HCT116 (cell line): ENCODE measurements at regions not wholly inside any gene's neighbourhood (a gene's known extent, or its start where the extent isn't known, plus 50 kb on each side); places are given as distances from the start of the nearest gene placed in this dataset.

Experiments used
- ATAC-seq: fragments of 200-7000 bp; cut with Tn5 transposase; 2 replicates; pipeline ENCODE4 v1.9.1; 2020; ENCODE audit warnings: mild to moderate bottlenecking, moderate library complexity
- BruUV-seq: library from RNA; stranded (reverse); fragments of 400-500 nt; replicated peaks from 2 replicates; lab custom pipeline; 2021; lab: Mats Ljungman, UMichigan
- CTCF ChIA-PET: fragments of 300-600 bp; sonication (Branson Sonifier 250); formaldehyde crosslinking; loops from one replicate; lab custom pipeline; 2021; ENCODE audit warnings: antibody characterized with exemption; lab: Charles Lee
- POLR2A ChIA-PET: fragments of 300-600, 350-600 bp; sonication (Branson Sonifier 250); formaldehyde crosslinking; loops from one replicate; lab custom pipeline; 2021; ENCODE audit warnings: antibody characterized with exemption; lab: Charles Lee
- RAD21 ChIA-PET, 2 experiments: fragments of 300-600 bp; sonication (Branson Sonifier 250); formaldehyde crosslinking; loops; one replicate each; lab custom pipeline; 2023; ENCODE audit warnings: low total read pairs in 2 of 2; ENCODE audit not compliant: uncharacterized antibody in 2 of 2, unreplicated experiment in 2 of 2, low non-redundant PET in 1 of 2; lab: Charles Lee
- DNase-seq: peaks from one replicate; pipeline ENCODE4 v3.0.0-alpha.2; 2010; ENCODE audit warnings: low read depth, low spot score
- H2AFZ ChIP-seq: fragments of 200-600 bp; shearing (Covaris generic), sonication (generic); 2 replicates; pipeline ENCODE4 v1.6.1; 2017; ENCODE audit warnings: low read depth, mixed run types, mixed read lengths, antibody characterized with exemption, low read length; ENCODE audit not compliant: poor library complexity, severe bottlenecking
- H3K27ac ChIP-seq: 2 replicates; pipeline ENCODE4 v1.5.1; 2012; ENCODE audit warnings: low read depth, low read length
- H3K27me3 ChIP-seq: fragments of 200-600 bp; sonication (generic); 2 replicates; pipeline ENCODE4 v1.6.1; 2016; ENCODE audit warnings: mixed run types, low read length, mixed read lengths; ENCODE audit not compliant: insufficient read depth
- H3K36me3 ChIP-seq, 2 experiments: fragments of 200-500 bp in 1 of 2; fragments of 200-600 bp in 1 of 2; sonication (Bioruptor generic) in 1 of 2; sonication (generic) in 1 of 2; 2 replicates each; pipeline versions ENCODE4 v1.5.1 to v1.6.1; 2014 to 2016; ENCODE audit warnings: low read length in 2 of 2, inconsistent platforms in 1 of 2, mixed read lengths in 1 of 2, mixed run types in 1 of 2; ENCODE audit not compliant: insufficient read depth in 2 of 2, control insufficient read depth in 1 of 2
- H3K4me1 ChIP-seq, 2 experiments: fragments of 200-600 bp in 1 of 2; sonication (generic) in 1 of 2; 2 replicates each; pipeline versions ENCODE4 v1.5.1 to v1.6.1; 2012 to 2017; ENCODE audit warnings: low read length in 2 of 2, inconsistent platforms in 1 of 2, mild to moderate bottlenecking in 1 of 2, mixed read lengths in 1 of 2, mixed run types in 1 of 2, moderate library complexity in 1 of 2; ENCODE audit not compliant: insufficient read depth in 2 of 2, control insufficient read depth in 1 of 2
- H3K4me2 ChIP-seq: fragments of 200-600 bp; sonication (generic); 2 replicates; pipeline ENCODE4 v1.6.1; 2017; ENCODE audit warnings: mixed run types, low read length, mixed read lengths
- H3K4me3 ChIP-seq, 2 experiments: fragments of 200-600 bp in 1 of 2; sonication (generic) in 1 of 2; replicated peaks in 1 of 2; 2 replicates each; pipeline ENCODE4 v1.5.1; 2011 to 2016; ENCODE audit warnings: low read length in 2 of 2, control low read depth in 1 of 2, low read depth in 1 of 2, mild to moderate bottlenecking in 1 of 2, mixed read lengths in 1 of 2, mixed run types in 1 of 2
- H3K79me2 ChIP-seq: fragments of 200-600 bp; sonication (generic); 2 replicates; pipeline ENCODE4 v1.6.1; 2017; ENCODE audit warnings: mild to moderate bottlenecking, mixed run types, low read length, moderate library complexity, mixed read lengths; ENCODE audit not compliant: insufficient read depth
- H3K9ac ChIP-seq: fragments of 200-600 bp; sonication (generic); 2 replicates; pipeline ENCODE4 v1.6.1; 2016; ENCODE audit warnings: low read length, mixed read lengths
- H3K9me2 ChIP-seq: fragments of 200-600 bp; sonication (generic), shearing (Covaris generic); 2 replicates; pipeline ENCODE4 v1.6.1; 2017; ENCODE audit warnings: mixed run types, mild to moderate bottlenecking, moderate library complexity; ENCODE audit not compliant: insufficient read depth
- H3K9me3 ChIP-seq, 2 experiments: fragments of 200-500 bp in 1 of 2; fragments of 200-600 bp in 1 of 2; sonication (Bioruptor generic) in 1 of 2; sonication (generic) in 1 of 2; 2 replicates each; pipeline ENCODE4 v1.6.1; 2014 to 2017; ENCODE audit warnings: low read length in 2 of 2, mixed read lengths in 2 of 2, inconsistent platforms in 1 of 2, low read depth in 1 of 2, mild to moderate bottlenecking in 1 of 2, mixed run types in 1 of 2, moderate library complexity in 1 of 2; ENCODE audit not compliant: control insufficient read depth in 1 of 2, insufficient read depth in 1 of 2
- H4K20me1 ChIP-seq: fragments of 200-600 bp; sonication (generic), shearing (Covaris generic); 2 replicates; pipeline ENCODE4 v1.6.1; 2017; ENCODE audit warnings: mixed run types, mild to moderate bottlenecking, moderate library complexity; ENCODE audit not compliant: insufficient read depth
- CBX3 ChIP-seq: IDR thresholded peaks from 2 replicates; pipeline ENCODE4 v1.6.1; 2012; ENCODE audit warnings: low read depth
- ELF1 ChIP-seq: IDR thresholded peaks from 2 replicates; pipeline ENCODE4 v1.6.1; 2012; ENCODE audit warnings: low read depth, borderline replicate concordance
- EZH2phosphoT487 ChIP-seq: fragments of 200-600 bp; IDR thresholded peaks from 2 replicates; pipeline ENCODE4 v1.6.1; 2018; ENCODE audit warnings: antibody characterized with exemption, borderline replicate concordance
- FOSL1 ChIP-seq: IDR thresholded peaks from 2 replicates; pipeline ENCODE4 v1.6.1; 2012; ENCODE audit warnings: low read depth
- MAX ChIP-seq: IDR thresholded peaks from 2 replicates; pipeline ENCODE4 v1.6.1; 2012
- POLR2A ChIP-seq: IDR thresholded peaks from 2 replicates; pipeline ENCODE4 v1.7.0; 2011; ENCODE audit warnings: borderline replicate concordance; ENCODE audit not compliant: insufficient read depth, insufficient read length; ENCODE audit errors: extremely low read depth
- POLR2AphosphoS5 ChIP-seq: IDR thresholded peaks from 2 replicates; pipeline ENCODE4 v1.6.1; 2011; ENCODE audit warnings: mild to moderate bottlenecking, low read depth, low read length, moderate library complexity
- RAD21 ChIP-seq: IDR thresholded peaks from 2 replicates; pipeline ENCODE4 v1.6.1; 2012; ENCODE audit warnings: low read depth, mild to moderate bottlenecking
- SRF ChIP-seq: IDR thresholded peaks from 2 replicates; pipeline ENCODE4 v1.6.1; 2012; ENCODE audit warnings: low read depth
- TCF7L2 ChIP-seq: IDR thresholded peaks from 2 replicates; pipeline ENCODE4 v1.7.0; 2011; ENCODE audit warnings: borderline replicate concordance, inconsistent platforms; ENCODE audit not compliant: insufficient read depth, insufficient read length; ENCODE audit errors: extremely low read depth
- ZBTB33 ChIP-seq: IDR thresholded peaks from 2 replicates; pipeline ENCODE4 v1.6.1; 2011; ENCODE audit warnings: mild to moderate bottlenecking, low read length, moderate library complexity; ENCODE audit not compliant: insufficient replicate concordance; ENCODE audit errors: extremely low read depth
- intact Hi-C: fragments of 100-400 bp; cut with micrococcal nuclease; formaldehyde crosslinking; loops from 2 replicates; pipeline ENCODE4 v1.10.0; 2022
- TF ChIP-seq, protein P1 (sequence below): IDR thresholded peaks from 2 replicates; pipeline ENCODE4 v1.6.1; 2012

- no peak for ATAC-seq
- CTCF ChIA-PET = no interaction called here
Measured at GRCh38 chr18:69172046-69172445, 228.6 kb upstream of the DOK6 start.

DNA sequence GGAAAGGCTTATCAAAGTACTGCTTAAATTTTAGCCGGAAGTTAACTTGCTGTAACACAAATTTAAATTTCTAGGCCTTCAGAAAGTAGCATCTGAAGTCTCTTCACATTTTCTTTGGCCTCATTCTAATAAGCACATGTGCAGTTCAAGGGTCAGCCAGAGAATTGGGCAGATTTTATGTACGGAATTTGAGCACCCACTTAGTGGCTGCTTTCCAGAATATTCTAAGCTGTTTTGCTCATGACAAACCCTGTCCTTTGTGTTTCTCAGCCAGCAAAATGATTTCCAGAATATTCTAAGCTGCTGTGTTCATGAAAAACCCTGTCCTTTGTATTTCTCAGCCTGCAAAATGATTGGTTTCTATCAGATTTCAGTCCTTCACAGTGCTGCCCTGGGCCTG is 225.0 kb upstream of the DOK6 start:
- no TSS peak for BruUV-seq
- CTCF ChIA-PET = no interaction called here
- no peak for TF ChIP-seq TCF7L2
- TF ChIP-seq POLR2A = no peak
- TF ChIP-seq EZH2phosphoT487 = no peak
- TF ChIP-seq CBX3 = no peak
- TF ChIP-seq ZBTB33 = no peak
- TF ChIP-seq FOSL1 = no peak
- TF ChIP-seq MAX = no peak
- TF ChIP-seq POLR2AphosphoS5 = no peak
- TF ChIP-seq, protein P1, sequence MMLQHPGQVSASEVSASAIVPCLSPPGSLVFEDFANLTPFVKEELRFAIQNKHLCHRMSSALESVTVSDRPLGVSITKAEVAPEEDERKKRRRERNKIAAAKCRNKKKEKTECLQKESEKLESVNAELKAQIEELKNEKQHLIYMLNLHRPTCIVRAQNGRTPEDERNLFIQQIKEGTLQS = no peak
- no peak for TF ChIP-seq RAD21
- no peak for DNase-seq
- Histone ChIP-seq H4K20me1 (no peaks in the 10 kb centered on the region), H2AFZ (no peak overlapping the region), H3K9me3 (no peaks in the 10 kb centered on the region), H3K36me3 (no peaks in the 10 kb centered on the region), H3K4me3 (no peak overlapping the region), H3K4me1 (no peaks in the 10 kb centered on the region), H3K9ac (no peak overlapping the region), H3K9me2 (no peaks in the 10 kb centered on the region), H3K27me3 (no peaks in the 10 kb centered on the region), H3K79me2 (no peaks in the 10 kb centered on the region), H3K27ac (no peak overlapping the region), H3K4me2 (no peak overlapping the region)
- no peak for ATAC-seq
- POLR2A ChIA-PET = no interaction called here
- RAD21 ChIA-PET = no interaction called here
- intact Hi-C loops = no loop called here

More at GRCh38 chr18:69172046-69172445, 228.6 kb upstream of the DOK6 start:
- Histone ChIP-seq H3K9me2 (no peaks in the 10 kb centered on the region), H3K27ac (no peak overlapping the region), H3K9ac (no peak overlapping the region), H3K36me3 (no peaks in the 10 kb centered on the region), H3K4me3 (no peak overlapping the region), H2AFZ (no peak overlapping the region), H3K4me2 (no peak overlapping the region), H3K27me3 (no peaks in the 10 kb centered on the region), H3K4me1 (no peaks in the 10 kb centered on the region), H3K9me3 (no peaks in the 10 kb centered on the region), H4K20me1 (no peaks in the 10 kb centered on the region), H3K79me2 (no peaks in the 10 kb centered on the region)
- TF ChIP-seq ELF1 (no peak), SRF (no peak)
- no peak for DNase-seq
- intact Hi-C loops = no loop called here
- BruUV-seq = no TSS peak
- POLR2A ChIA-PET = no interaction called here
- RAD21 ChIA-PET = interaction anchor here in 1 of 2 experiments (0.6 kb wide), 1 partner anchor 377 kb away, joined by 4 read pairs; no protein-coding TSS in a partner anchor
